ENCODE measurements at regions not wholly inside any gene's neighbourhood (a gene's known extent, or its start where the extent isn't known, plus 50 kb on each side); places are given as distances from the start of the nearest gene placed in this dataset.

- Mint-ChIP-seq H3K4me3 (no peak overlapping the region), H3K27me3 (no peaks in the 10 kb centered on the region), H3K27ac (no peak overlapping the region), H3K9me3 (peaks cover 9% of the 10 kb centered on the region), H3K36me3 (ENCODE audit: low read depth) (no peaks in the 10 kb centered on the region), H3K4me1 (ENCODE audit: low read depth) (no peaks in the 10 kb centered on the region)
- intact Hi-C loops (cut with micrococcal nuclease): no loop called here
- no peak for TF ChIP-seq CTCF (IDR thresholded peaks at IDR 0.05)
- ATAC-seq (no peak), DNase-seq (no peak)
- ChIA-PET POLR2A (no interaction called here), CTCF (no interaction called here)
These were observed 1291.6 kb upstream of the GYPC start for GRCh38 chr2:125364192-125364983.

DNA sequence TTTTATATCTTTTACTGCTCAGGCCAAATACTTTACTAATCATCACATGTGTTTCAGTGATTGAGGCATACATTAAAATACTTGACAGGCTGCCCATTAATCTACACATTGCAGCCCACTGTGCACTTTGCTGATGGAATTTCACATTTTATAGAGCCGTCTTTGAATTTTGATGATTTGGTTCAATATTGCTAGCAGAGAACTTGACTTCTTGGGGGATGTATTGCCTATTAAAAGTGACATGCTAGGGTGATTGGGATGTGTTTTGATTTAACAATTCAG lies 1291.0 kb upstream of the GYPC start:
- no peak for TF ChIP-seq CTCF (IDR thresholded peaks at IDR 0.05)
- Mint-ChIP-seq H3K9me3 (peaks cover 7% of the 10 kb centered on the region), H3K36me3 (ENCODE audit: low read depth) (no peaks in the 10 kb centered on the region), H3K4me3 (no peak overlapping the region), H3K27me3 (no peaks in the 10 kb centered on the region), H3K27ac (no peak overlapping the region), H3K4me1 (ENCODE audit: low read depth) (no peaks in the 10 kb centered on the region)
- ChIA-PET POLR2A (no interaction called here), CTCF (no interaction called here)
- DNase-seq (no peak), ATAC-seq (no peak)
- intact Hi-C loops (cut with micrococcal nuclease): no loop called here

DNA sequence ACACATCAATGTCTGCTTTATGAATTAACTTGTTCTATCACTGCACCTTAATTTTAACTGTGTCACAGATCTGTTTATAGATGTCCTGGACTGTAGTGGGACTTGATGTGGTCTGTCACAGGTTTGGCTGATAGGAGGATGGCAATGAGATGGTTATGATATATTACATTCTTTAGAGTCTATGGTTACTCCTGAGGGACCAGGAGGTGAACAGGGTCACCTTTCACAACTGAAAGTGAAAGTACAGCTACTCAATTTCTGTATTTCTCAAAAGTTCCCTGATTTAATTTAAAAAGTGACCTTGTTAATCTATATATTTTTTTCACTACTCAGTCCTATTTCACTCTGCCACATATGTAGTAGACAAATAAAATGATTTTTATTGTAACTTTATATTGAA lies 1284.1 kb upstream of the GYPC start:
- CTCF ChIA-PET: no interaction called here
- Mint-ChIP-seq H3K27ac (no peak overlapping the region), H3K9me3 (peaks cover 13% of the 10 kb centered on the region), H3K27me3 (no peaks in the 10 kb centered on the region), H3K4me1 (ENCODE audit: low read depth) (no peaks in the 10 kb centered on the region), H3K36me3 (ENCODE audit: low read depth) (no peaks in the 10 kb centered on the region), H3K4me3 (no peak overlapping the region)
- POLR2A ChIA-PET: no interaction called here
- no peak for TF ChIP-seq CTCF (IDR thresholded peaks at IDR 0.05)
- DNase-seq (no peak), ATAC-seq (no peak)
- intact Hi-C loops (cut with micrococcal nuclease): no loop called here

DNA sequence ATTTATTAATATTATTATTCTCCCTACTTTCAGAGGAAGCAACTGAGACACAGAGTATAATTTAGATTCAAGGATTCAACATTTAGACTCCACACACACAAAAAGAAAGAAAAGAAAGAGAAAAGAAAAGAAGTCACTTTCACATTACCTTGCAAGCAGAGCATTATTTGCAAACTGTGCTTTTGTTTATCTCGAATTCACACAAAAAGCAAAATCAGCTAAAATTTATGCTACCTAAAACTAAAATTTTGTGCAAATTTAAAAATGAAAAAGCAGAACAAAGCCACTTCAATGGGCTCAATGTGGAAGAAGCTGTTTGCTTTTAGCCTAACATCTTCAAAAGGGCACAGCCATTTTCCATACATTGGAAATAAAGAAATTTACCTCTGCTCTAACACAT lies 1282.7 kb upstream of the GYPC start:
- ATAC-seq: no peak
- POLR2A ChIA-PET: interaction anchor here (0.6 kb wide), 1 partner anchor 526 kb away, joined by 3 read pairs; no protein-coding TSS in a partner anchor

GRCh38 chr2:125386074-125386473 lies 1269.9 kb upstream of the GYPC start:
- ChIA-PET CTCF (no interaction called here), POLR2A (no interaction called here)
- Mint-ChIP-seq H3K4me1 (ENCODE audit: low read depth) (no peaks in the 10 kb centered on the region), H3K9me3 (peaks cover 2% of the 10 kb centered on the region), H3K4me3 (no peak overlapping the region), H3K27me3 (no peaks in the 10 kb centered on the region), H3K36me3 (ENCODE audit: low read depth) (no peaks in the 10 kb centered on the region), H3K27ac (no peak overlapping the region)
- intact Hi-C loops (cut with micrococcal nuclease): no loop called here
- DNase-seq: peak; percentile 1
- ATAC-seq: no peak
- no peak for TF ChIP-seq CTCF (IDR thresholded peaks at IDR 0.05)

More for the DNA sequence above, 1282.7 kb upstream of the GYPC start:
- no peak overlapping the region for H3K4me3 Mint-ChIP-seq
- no peaks in the 10 kb centered on the region for H3K4me1 Mint-ChIP-seq (ENCODE audit: low read depth)
- no peaks in the 10 kb centered on the region for H3K27me3 Mint-ChIP-seq
- H3K36me3 Mint-ChIP-seq (ENCODE audit: low read depth): no peaks in the 10 kb centered on the region
- CTCF ChIA-PET: no interaction called here
- peaks cover 10% of the 10 kb centered on the region for H3K9me3 Mint-ChIP-seq
- H3K27ac Mint-ChIP-seq: no peak overlapping the region
- TF ChIP-seq CTCF (IDR thresholded peaks at IDR 0.05): no peak
- DNase-seq: no peak
- intact Hi-C loops (cut with micrococcal nuclease): no loop called here

Measured in activated CD8-positive, alpha-beta T cell treated with anti-CD3 and anti-CD28 coated beads for 36 hours (primary cell).